SK-N-SH (cell line): ENCODE measurements at regions not wholly inside any gene's neighbourhood (a gene's known extent, or its start where the extent isn't known, plus 50 kb on each side); places are given as distances from the start of the nearest gene placed in this dataset.

Experiments used
- CTCF ChIA-PET: fragments of 300-600, 350-600 bp; formaldehyde crosslinking; extraction: SDS; loops from one replicate; lab custom pipeline; 2021; lab: Yijun Ruan, JAX
- POLR2A ChIA-PET: fragments of 350-600 bp; sonication (Branson Sonifier 250); formaldehyde crosslinking; extraction: SDS; loops from one replicate; lab custom pipeline; 2020; ENCODE audit warnings: antibody characterized with exemption, inconsistent platforms; lab: Yijun Ruan, JAX
- DNase-seq: peaks from one replicate; pipeline ENCODE4 v3.0.0; 2012
- H2AFZ ChIP-seq: fragments of 200-600 bp; sonication (generic); 2 replicates; pipeline ENCODE4 v1.8.1; 2016; ENCODE audit warnings: antibody characterized with exemption, mild to moderate bottlenecking, low read depth
- H3F3A ChIP-seq: fragments of 200-600 bp; sonication (generic); replicated peaks from 2 replicates; pipeline ENCODE3; 2016; ENCODE audit warnings: antibody characterized with exemption, mild to moderate bottlenecking; ENCODE audit not compliant: insufficient read depth
- H3K27ac ChIP-seq, 2 experiments: fragments of 200-500 bp in 1 of 2; fragments of 200-600 bp in 1 of 2; sonication (Bioruptor generic) in 1 of 2; sonication (generic), shearing (Covaris generic) in 1 of 2; 2 replicates each; pipeline versions ENCODE4 v1.5.1 to v1.6.1; 2014 to 2016; ENCODE audit warnings: low read depth in 2 of 2, inconsistent platforms in 1 of 2, low read length in 1 of 2, mild to moderate bottlenecking in 1 of 2, mixed read lengths in 1 of 2
- H3K27me3 ChIP-seq: fragments of 200-600 bp; sonication (generic), shearing (Covaris generic); 2 replicates; pipeline ENCODE4 v1.6.1; 2016; ENCODE audit warnings: mixed run types; ENCODE audit not compliant: insufficient read depth
- H3K36me3 ChIP-seq, 2 experiments: fragments of 200-500 bp in 1 of 2; fragments of 200-600 bp in 1 of 2; sonication (Bioruptor generic) in 1 of 2; sonication (generic) in 1 of 2; replicated peaks in 1 of 2; 2 replicates each; pipeline versions ENCODE3 to v1.5.1; 2014 to 2016; ENCODE audit warnings: low read length in 1 of 2, mild to moderate bottlenecking in 1 of 2; ENCODE audit not compliant: insufficient read depth in 2 of 2, control insufficient read depth in 1 of 2
- H3K4me1 ChIP-seq, 2 experiments: fragments of 200-500 bp in 1 of 2; fragments of 200-600 bp in 1 of 2; sonication (Bioruptor generic) in 1 of 2; sonication (generic), shearing (Covaris generic) in 1 of 2; 2 replicates each; pipeline versions ENCODE4 v1.5.1 to v1.6.1; 2014 to 2016; ENCODE audit warnings: low read depth in 1 of 2, low read length in 1 of 2, mixed run types in 1 of 2; ENCODE audit not compliant: insufficient read depth in 2 of 2, control insufficient read depth in 1 of 2
- H3K4me2 ChIP-seq: fragments of 200-600 bp; sonication (generic), shearing (Covaris generic); 2 replicates; pipeline ENCODE4 v1.6.1; 2017; ENCODE audit warnings: mixed run types
- H3K4me3 ChIP-seq, 2 experiments: fragments of 200-500 bp in 1 of 2; fragments of 200-600 bp in 1 of 2; sonication (Bioruptor generic) in 1 of 2; sonication (generic), shearing (Covaris generic) in 1 of 2; 2 replicates each; pipeline versions ENCODE4 v1.5.1 to v1.8.1; 2014 to 2016; ENCODE audit warnings: low read depth in 2 of 2, inconsistent platforms in 1 of 2, low read length in 1 of 2, mild to moderate bottlenecking in 1 of 2, mixed read lengths in 1 of 2, moderate library complexity in 1 of 2
- H3K79me2 ChIP-seq: fragments of 200-600 bp; sonication (generic); 2 replicates; pipeline ENCODE4 v1.8.1; 2017; ENCODE audit warnings: mild to moderate bottlenecking; ENCODE audit not compliant: insufficient read depth
- H3K9ac ChIP-seq: fragments of 200-600 bp; sonication (generic); 2 replicates; pipeline ENCODE4 v1.6.1; 2017; ENCODE audit warnings: mixed run types
- H3K9me2 ChIP-seq: fragments of 200-600 bp; sonication (generic); 2 replicates; pipeline ENCODE4 v1.6.1; 2017; ENCODE audit warnings: mixed run types
- H3K9me3 ChIP-seq: fragments of 200-600 bp; sonication (generic); 2 replicates; pipeline ENCODE4 v1.6.1; 2017; ENCODE audit warnings: mixed run types, mild to moderate bottlenecking, moderate library complexity
- H4K20me1 ChIP-seq: fragments of 200-600 bp; sonication (generic); 2 replicates; pipeline ENCODE4 v1.6.1; 2017; ENCODE audit warnings: mild to moderate bottlenecking, mixed run types; ENCODE audit not compliant: insufficient read depth
- CHD2 ChIP-seq: fragments of 150-350 bp; IDR thresholded peaks from 2 replicates; pipeline ENCODE4 v1.6.1; 2018; ENCODE audit warnings: low read length; ENCODE audit not compliant: partially characterized antibody
- FOSL2 ChIP-seq: IDR thresholded peaks from 2 replicates; pipeline ENCODE4 v1.4.0; 2012; ENCODE audit warnings: low read depth, mild to moderate bottlenecking, moderate library complexity, borderline replicate concordance
- GABPA ChIP-seq: IDR thresholded peaks from 2 replicates; pipeline ENCODE4 v1.4.0; 2012; ENCODE audit warnings: low read depth, mild to moderate bottlenecking
- MEF2A ChIP-seq: IDR thresholded peaks from 2 replicates; pipeline ENCODE4 v1.4.0; 2012; ENCODE audit warnings: low read depth, borderline replicate concordance
- REST ChIP-seq: IDR thresholded peaks from 2 replicates; pipeline ENCODE4 v1.6.1; 2012; ENCODE audit warnings: mild to moderate bottlenecking, low read depth, low read length, moderate library complexity
- TCF12 ChIP-seq: IDR thresholded peaks from 2 replicates; pipeline ENCODE4 v1.4.0; 2012
- WGBS: methylation state at CpG from one replicate; pipeline ENCODE4 v1.1.6; 2017; ENCODE audit warnings: low lambda C conversion rate; 5-methylcytosine and 5-hydroxymethylcytosine counted together
- TF ChIP-seq, protein P1 (sequence below): IDR thresholded peaks from 2 replicates; pipeline ENCODE4 v1.4.0; 2012; ENCODE audit warnings: low read depth
- TF ChIP-seq, protein P2 (sequence below): fragments of 150-350 bp; IDR thresholded peaks from 2 replicates; pipeline ENCODE4 v1.6.1; 2016; ENCODE audit warnings: mild to moderate bottlenecking, low read depth, low read length
- TF ChIP-seq, protein P3 (sequence below): IDR thresholded peaks from 2 replicates; pipeline ENCODE4 v1.4.0; 2012; ENCODE audit warnings: low read depth, borderline replicate concordance

GRCh38 chr20:57896563-57896962 lies 186.7 kb upstream of the PMEPA1 start (continued):
- TF ChIP-seq CHD2 (no peak), GABPA (no peak)
- TF ChIP-seq, protein P1, sequence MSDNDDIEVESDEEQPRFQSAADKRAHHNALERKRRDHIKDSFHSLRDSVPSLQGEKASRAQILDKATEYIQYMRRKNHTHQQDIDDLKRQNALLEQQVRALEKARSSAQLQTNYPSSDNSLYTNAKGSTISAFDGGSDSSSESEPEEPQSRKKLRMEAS, result no peak
- TF ChIP-seq, protein P2, sequence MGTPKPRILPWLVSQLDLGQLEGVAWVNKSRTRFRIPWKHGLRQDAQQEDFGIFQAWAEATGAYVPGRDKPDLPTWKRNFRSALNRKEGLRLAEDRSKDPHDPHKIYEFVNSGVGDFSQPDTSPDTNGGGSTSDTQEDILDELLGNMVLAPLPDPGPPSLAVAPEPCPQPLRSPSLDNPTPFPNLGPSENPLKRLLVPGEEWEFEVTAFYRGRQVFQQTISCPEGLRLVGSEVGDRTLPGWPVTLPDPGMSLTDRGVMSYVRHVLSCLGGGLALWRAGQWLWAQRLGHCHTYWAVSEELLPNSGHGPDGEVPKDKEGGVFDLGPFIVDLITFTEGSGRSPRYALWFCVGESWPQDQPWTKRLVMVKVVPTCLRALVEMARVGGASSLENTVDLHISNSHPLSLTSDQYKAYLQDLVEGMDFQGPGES, result no peak

- Histone ChIP-seq H3K9me3 (no peaks in the 10 kb centered on the region), H3K9me2 (no peaks in the 10 kb centered on the region), H2AFZ (no peak overlapping the region), H4K20me1 (no peaks in the 10 kb centered on the region), H3K27me3 (no peaks in the 10 kb centered on the region; the same call in 1 of the 2 replicates), H3K4me3 (no peak overlapping the region), H3K27ac (no peak overlapping the region), H3K4me2 (no peak overlapping the region), H3K79me2 (no peaks in the 10 kb centered on the region), H3K4me1 (peaks cover 0 to 36% of the 10 kb centered on the region in 2 experiments; a peak in 1 of 4 replicates), H3K9ac (no peak overlapping the region), H3F3A (no peaks in the 10 kb centered on the region), H3K36me3 (no peaks in the 10 kb centered on the region)
- POLR2A ChIA-PET, result no interaction called here
- CTCF ChIA-PET, result no interaction called here
- no peak for TF ChIP-seq MEF2A
- TF ChIP-seq, protein P2, result no peak
- no peak for TF ChIP-seq TCF12
- TF ChIP-seq, protein P3, sequence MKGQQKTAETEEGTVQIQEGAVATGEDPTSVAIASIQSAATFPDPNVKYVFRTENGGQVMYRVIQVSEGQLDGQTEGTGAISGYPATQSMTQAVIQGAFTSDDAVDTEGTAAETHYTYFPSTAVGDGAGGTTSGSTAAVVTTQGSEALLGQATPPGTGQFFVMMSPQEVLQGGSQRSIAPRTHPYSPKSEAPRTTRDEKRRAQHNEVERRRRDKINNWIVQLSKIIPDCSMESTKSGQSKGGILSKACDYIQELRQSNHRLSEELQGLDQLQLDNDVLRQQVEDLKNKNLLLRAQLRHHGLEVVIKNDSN, result no peak
- no peak for TF ChIP-seq REST
- no peak for TF ChIP-seq FOSL2
- DNase-seq, result no peak
- 56% methylated on average over 4 of the region's 8 CpGs for WGBS
Measured at GRCh38 chr20:57896017-57896416, 186.2 kb upstream of the PMEPA1 start.
